ENCODE measurements at regions not wholly inside any gene's neighbourhood (a gene's known extent, or its start where the extent isn't known, plus 50 kb on each side); places are given as distances from the start of the nearest gene placed in this dataset.

- no peak for DNase-seq
Observed at GRCh38 chr5:38099205-38100168, 158.9 kb upstream of the EGFLAM start.

- DNase-seq, result no peak
Observed at GRCh38 chr5:38094889-38095288, 163.5 kb upstream of the EGFLAM start.

GRCh38 chr5:38093855-38094254 is 164.5 kb upstream of the EGFLAM start:
- no peak for DNase-seq

- DNase-seq, result no peak
Observed at GRCh38 chr5:38086777-38087176, 171.6 kb upstream of the EGFLAM start.

- DNase-seq, result no peak
Observed at GRCh38 chr5:38079620-38080402, 178.5 kb upstream of the EGFLAM start.

GRCh38 chr5:38078161-38078560 is 180.2 kb upstream of the EGFLAM start:
- DNase-seq, result no peak

- no peak for DNase-seq
Observed at GRCh38 chr5:38077652-38078051, 180.7 kb upstream of the EGFLAM start.

GRCh38 chr5:38071831-38072694 is 186.3 kb upstream of the EGFLAM start:
- no peak for DNase-seq

GRCh38 chr5:38070304-38070950 is 187.9 kb upstream of the EGFLAM start:
- DNase-seq, result no peak

- no peak for DNase-seq
Observed at GRCh38 chr5:38069360-38069759, 189.0 kb upstream of the EGFLAM start.

- no peak for DNase-seq
Observed at GRCh38 chr5:38060354-38060753, 198.0 kb upstream of the EGFLAM start.

GRCh38 chr5:38059876-38060275 is 198.5 kb upstream of the EGFLAM start:
- no peak for DNase-seq

GRCh38 chr5:38051711-38052511 is 206.4 kb upstream of the EGFLAM start:
- DNase-seq, result no peak

- DNase-seq, result no peak
Observed at GRCh38 chr5:38048400-38048799, 208.6 kb upstream of the GDNF start.

- DNase-seq, result no peak
Observed at GRCh38 chr5:38046103-38046502, 206.3 kb upstream of the GDNF start.

- no peak for DNase-seq
Observed at GRCh38 chr5:38045446-38045845, 205.6 kb upstream of the GDNF start.

- DNase-seq, result no peak
Observed at GRCh38 chr5:38039826-38040225, 200.0 kb upstream of the GDNF start.

- no peak for DNase-seq
Observed at GRCh38 chr5:38039091-38039490, 199.2 kb upstream of the GDNF start.

- no peak for DNase-seq
Observed at GRCh38 chr5:38036765-38037164, 196.9 kb upstream of the GDNF start.

GRCh38 chr5:38032149-38032548 is 192.3 kb upstream of the GDNF start:
- no peak for DNase-seq

GRCh38 chr5:38031304-38031703 is 191.5 kb upstream of the GDNF start:
- no peak for DNase-seq
